AG09309 (cell line): ENCODE measurements at regions not wholly inside any gene's neighbourhood (a gene's known extent, or its start where the extent isn't known, plus 50 kb on each side); places are given as distances from the start of the nearest gene placed in this dataset.
"Not testable (repeated sequence)": the region's sequence is repeated elsewhere in the genome, so short reads cannot be mapped to it uniquely, and the experiment has no call there.

Experiments
- DNase-seq: peaks from one replicate; pipeline ENCODE4 v3.0.0-alpha.2; 2010; ENCODE audit warnings: low read depth
- H3K4me3 ChIP-seq: 2 replicates; pipeline ENCODE4 v1.5.1; 2011; ENCODE audit warnings: mild to moderate bottlenecking, low read depth, low read length, moderate library complexity; ENCODE audit not compliant: control insufficient read depth
- CTCF ChIP-seq: IDR thresholded peaks from 2 replicates; pipeline ENCODE4 v1.5.1; 2011; ENCODE audit warnings: mild to moderate bottlenecking, low read depth, low read length, inconsistent platforms; ENCODE audit not compliant: insufficient read depth, control insufficient read depth; ENCODE audit errors: missing control alignments

GRCh38 chr2:242040303-242040655 lies 170.8 kb downstream of the RTP5 start:
- H3K4me3 ChIP-seq: no peak overlapping the region
- TF ChIP-seq CTCF: no peak
- no peak for DNase-seq

GRCh38 chr2:242040681-242041080 lies 171.2 kb downstream of the RTP5 start:
- H3K4me3 ChIP-seq: no peak overlapping the region
- no peak for TF ChIP-seq CTCF
- no peak for DNase-seq

- no peak overlapping the region for H3K4me3 ChIP-seq
- no peak for TF ChIP-seq CTCF
- DNase-seq: no peak
Measured at GRCh38 chr2:242041816-242042215, 172.3 kb downstream of the RTP5 start.

- TF ChIP-seq CTCF: no peak
- H3K4me3 ChIP-seq: no peak overlapping the region
- DNase-seq: no peak
Measured at GRCh38 chr2:242043538-242044312, 174.2 kb downstream of the RTP5 start.

GRCh38 chr2:242044313-242044590 lies 174.7 kb downstream of the RTP5 start:
- no peak overlapping the region for H3K4me3 ChIP-seq
- TF ChIP-seq CTCF: no peak
- DNase-seq: no peak

- DNase-seq, H3K4me3 ChIP-seq: not testable (repeated sequence)
Measured at GRCh38 chr2:242045596-242046144, 176.1 kb downstream of the RTP5 start.

- no peak for TF ChIP-seq CTCF
- H3K4me3 ChIP-seq: no peak overlapping the region
- no peak for DNase-seq
Measured at GRCh38 chr2:242046206-242046826, 176.8 kb downstream of the RTP5 start.
